Endometrial microvascular endothelial cells (primary cell): ENCODE measurements at regions not wholly inside any gene's neighbourhood (a gene's known extent, or its start where the extent isn't known, plus 50 kb on each side); places are given as distances from the start of the nearest gene placed in this dataset.
"Not testable (repeated sequence)": the region's sequence is repeated elsewhere in the genome, so short reads cannot be mapped to it uniquely, and the experiment has no call there.

Experiments
- in situ Hi-C: cut with HindIII; loops from 2 replicates; pipeline ENCODE4 v1.10.0; 2017; ENCODE audit warnings: low sequenced_read_pairs, low pct_unique_long_range_greater_than_20kb; ENCODE audit errors: inconsistent ontology term

DNA sequence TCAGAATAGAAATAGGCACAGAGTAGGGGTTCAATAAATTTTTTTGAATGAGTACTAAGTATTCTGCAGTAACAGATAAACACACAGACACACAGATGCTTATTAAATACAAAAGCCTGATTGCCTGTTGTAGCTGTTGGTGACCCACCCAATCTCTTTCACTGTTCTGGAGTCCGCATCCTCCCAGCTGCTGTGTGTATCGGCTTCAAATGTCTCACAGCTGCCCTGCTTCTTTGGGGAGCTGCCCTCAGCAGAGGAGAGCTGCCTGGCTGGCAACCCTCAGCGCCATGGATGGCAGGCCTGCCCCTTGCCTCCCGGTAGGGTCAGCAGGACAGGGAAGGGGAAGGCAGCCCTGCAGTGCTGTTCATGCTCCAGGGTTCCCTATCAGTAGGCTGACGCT is 50.5 kb upstream of the PRNP start:
- in situ Hi-C loops, result no loop called here

DNA sequence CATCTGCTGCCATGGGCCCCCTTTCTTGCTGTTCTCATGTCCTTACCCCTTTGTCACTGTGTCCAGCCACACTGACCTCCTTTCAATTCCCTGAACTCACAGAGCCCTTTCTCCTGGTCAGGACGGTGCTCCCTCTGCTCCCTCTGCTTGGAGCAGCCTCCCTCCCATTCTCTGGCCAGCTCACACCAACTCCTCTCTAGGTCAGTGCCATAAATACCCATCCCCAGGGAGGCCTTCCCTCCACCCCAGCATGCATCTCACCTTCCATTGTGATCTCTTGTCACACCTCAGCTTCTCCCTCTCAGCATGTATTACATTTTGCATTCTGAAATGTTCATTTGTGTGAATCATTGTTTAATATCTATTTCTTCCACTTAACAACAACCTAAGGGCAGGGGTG is 50.9 kb upstream of the PRNP start:
- in situ Hi-C loops, result no loop called here

DNA sequence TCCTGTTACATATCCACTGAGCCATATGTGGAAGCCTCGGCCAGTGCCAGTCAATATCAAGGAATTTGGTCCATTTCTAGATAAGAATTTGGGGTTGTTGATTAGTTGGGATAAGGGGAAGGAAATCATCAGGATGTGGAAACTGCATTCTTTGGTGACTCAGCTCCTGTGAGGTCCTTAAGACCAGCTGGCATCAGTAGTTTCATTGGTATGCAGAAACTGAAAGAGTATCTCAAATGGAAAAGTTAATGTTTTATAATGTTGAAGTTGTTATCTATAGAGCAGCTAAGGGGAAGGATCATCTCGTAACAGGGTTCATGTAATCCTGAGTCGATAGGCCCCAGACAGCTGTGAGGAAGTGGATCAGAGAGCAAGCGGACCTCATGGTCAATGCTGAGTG is 52.5 kb upstream of the PRNP start:
- in situ Hi-C loops, result no loop called here

DNA sequence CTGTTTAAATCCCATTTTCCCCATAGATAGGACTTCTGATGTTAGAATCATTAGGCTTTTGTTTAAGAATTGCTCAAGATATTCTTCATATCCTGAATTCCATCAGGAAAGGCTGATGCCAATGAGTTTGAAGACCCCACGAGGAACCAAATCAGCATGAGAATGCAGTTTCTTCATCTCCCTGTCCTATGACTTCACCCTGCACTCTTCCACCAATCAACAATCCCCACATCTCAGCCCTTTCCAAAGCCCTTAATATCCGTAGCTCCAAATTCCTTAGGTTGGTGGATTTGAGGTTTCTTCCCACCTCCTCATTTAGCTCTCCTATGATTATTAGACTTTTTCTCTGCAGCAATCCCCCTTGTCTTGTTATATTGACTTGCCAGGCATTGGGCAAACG is 52.9 kb upstream of the PRNP start:
- in situ Hi-C loops, result no loop called here

DNA sequence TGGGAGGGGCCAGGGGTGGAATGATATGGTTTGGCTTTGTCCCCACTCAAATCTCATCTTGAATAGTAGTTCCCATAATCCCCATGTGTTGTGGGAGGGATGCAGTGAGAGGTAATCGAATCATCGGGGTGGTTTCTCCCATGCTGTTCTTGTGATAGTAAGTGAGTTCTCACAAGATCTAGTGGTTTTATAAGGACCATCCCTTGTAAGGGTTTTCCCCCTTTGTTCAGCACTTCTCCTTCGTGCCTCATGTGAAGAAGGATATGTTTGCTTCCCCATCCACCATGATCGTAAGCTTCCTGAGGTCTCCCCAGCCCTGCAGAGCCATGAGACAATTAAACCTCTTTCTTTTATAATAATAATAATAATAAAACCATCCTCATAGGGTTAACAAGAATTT is 53.4 kb upstream of the PRNP start:
- in situ Hi-C loops, result no loop called here

DNA sequence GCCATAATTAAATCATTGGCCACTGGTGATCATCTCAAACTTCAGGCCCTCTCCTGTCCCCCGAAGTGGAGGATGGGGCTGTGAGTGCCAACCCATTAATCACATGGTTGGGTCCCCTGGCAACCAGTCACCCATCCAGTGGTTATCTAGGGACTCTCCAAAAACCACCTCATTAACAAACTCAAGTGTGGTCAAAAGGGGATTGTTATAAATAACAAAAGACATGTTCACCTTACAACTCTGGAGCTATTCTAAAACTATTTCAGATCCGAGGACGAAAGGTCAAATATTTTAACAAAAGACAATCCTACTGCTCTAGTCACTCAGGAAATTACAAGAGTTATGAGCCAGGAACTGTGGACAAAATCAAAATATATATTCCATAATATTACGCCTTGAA is 60.0 kb upstream of the PRNP start:
- in situ Hi-C loops, result no loop called here

DNA sequence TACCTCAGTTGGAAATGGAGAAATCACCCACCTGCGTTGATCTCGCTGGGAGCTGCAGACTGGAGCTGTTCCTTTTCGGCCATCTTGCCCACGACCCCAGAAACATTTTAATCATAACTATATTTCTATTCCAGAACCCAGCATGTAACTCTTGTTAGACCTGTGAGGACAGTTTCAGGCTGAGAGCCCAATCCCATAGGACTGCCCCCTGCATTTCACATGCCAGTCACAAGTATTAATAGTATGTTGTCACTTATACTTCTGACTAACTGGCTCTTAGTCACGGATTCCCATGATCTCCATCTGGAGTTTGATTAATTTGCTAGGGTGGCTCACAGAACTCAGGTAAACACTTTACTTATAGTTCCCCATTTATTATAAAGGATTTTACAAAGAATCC is 60.6 kb upstream of the PRNP start:
- in situ Hi-C loops, result no loop called here

DNA sequence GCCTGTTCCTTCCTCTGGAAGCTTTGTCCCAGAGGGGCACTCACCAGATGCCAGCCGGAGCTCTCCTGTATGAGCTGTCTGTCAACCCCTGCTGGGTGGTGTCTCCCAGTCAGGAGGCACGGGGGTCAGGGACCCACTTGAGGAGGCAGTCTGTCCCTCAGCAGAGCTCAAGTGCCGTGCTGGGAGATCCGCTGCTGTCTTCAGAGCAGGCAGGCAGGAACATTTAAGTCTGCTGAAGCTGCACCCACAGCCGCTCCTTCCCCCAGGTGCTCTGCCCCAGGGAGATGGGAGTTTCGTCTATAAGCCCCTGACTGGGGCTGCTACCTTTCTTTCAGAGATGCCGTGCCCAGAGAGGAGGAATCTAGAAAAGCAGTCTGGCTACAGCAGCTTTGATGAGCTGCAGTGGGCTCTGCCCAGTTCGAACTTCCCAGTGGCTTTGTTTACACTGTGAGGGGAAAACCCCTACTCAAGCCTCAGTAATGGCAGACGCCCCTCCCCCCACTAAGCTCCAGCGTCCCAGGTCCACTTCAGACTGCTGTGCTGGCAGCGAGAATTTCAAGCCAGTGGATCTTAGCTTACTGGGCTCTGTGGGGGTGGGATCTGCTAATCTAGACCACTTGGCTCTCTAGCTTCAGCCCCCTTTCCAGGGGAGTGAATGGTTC is 61.5 kb upstream of the PRNP start:
- in situ Hi-C loops, result not testable (repeated sequence)

DNA sequence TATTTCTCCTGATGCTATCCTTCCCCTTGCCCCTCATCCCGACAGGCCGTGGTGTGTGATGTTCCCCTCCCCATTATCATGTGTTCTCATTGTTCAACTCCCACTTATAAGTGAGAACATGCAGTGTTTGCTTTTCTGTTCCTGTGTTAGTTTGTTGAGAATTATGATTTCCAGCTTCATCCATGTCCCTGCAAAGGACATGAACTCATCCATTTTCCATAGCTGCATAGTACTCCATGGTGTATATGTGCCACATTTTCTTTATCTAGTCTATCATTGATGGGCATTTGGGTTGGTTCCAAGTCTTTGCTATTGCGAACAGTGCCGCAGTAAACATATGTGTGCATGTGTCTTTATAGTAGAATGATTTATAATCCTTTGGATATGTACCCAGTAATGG is 67.1 kb upstream of the PRNP start:
- in situ Hi-C loops, result not testable (repeated sequence)

DNA sequence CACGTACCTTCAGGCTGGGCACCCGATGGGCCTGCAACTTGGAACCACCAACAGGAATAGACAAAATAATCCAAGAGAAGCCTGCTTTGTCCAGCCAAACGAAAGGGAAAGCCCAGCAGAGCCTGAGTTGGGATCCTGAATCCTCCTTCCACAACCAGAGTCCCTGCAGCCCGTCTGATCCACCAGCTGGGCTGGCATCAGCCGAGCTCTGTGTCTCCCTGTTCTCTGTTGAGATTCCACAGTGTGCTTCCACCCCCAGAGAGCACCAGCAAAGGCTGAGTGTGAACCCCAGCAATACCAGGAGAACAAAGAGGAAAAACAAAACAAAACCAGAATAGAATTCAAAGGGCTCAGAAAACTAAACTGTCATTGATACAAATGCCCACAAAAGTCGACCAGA is 68.8 kb upstream of the PRNP start:
- in situ Hi-C loops, result no loop called here

DNA sequence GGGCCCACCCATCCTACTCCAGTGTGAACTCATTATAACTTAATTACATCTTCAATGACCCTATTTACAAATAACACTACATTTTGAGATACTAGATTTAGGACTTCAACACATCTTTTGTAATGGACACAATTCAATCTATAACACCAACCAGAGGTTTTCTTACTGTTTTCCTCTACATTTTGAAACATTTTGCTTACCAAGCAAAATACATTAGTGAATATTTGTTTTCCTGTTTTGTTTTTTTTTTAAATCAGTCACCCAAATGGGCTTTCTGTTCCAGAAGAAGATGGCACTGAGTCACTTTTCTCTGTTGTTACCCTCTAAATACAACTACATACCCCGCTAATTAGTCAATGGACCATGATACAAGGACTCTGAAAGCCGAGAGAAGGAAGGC is 69.2 kb upstream of the PRNP start:
- in situ Hi-C loops, result no loop called here

DNA sequence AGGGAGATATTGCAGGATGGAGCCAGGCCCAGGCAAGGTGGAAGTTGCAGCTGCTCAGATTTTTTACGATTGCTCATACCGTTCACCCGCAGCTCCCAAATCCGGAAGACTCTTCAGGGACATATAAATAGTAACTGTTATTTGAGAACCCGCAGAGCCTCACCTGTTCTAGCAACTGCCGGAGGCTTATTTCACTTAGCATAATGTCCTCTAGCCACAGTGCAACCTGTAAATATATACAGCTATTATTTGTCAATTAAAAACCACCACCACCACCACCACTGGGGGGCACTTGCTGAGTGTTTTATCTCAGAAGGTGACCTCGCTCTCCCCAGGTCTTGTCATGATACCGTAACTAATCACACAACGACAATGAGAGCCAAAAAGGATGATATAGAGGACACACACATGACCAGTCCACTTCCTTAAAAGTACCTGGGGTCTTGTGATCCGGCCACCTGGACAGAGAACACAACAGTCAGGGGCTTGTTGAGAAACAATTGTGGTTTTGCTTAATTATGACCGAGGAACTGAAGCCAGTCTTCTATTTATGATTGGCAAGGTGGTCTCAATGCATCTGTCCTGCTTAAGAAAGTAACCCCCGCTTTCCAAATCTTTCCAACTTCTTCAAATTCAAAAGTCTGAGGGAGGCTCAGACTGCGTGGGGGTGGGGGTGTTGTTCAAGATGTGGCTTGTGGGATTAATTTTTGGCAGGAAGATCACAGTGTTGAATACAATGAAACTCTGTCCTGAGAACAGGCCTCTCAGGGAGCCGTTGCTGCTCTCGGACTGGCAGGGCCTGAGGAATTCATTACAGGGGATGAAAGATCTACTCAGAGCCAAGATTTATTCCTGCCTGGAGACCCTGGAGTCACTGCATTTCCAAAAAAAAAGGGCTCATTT is 72.3 kb upstream of the PRNP start:
- in situ Hi-C loops, result no loop called here

DNA sequence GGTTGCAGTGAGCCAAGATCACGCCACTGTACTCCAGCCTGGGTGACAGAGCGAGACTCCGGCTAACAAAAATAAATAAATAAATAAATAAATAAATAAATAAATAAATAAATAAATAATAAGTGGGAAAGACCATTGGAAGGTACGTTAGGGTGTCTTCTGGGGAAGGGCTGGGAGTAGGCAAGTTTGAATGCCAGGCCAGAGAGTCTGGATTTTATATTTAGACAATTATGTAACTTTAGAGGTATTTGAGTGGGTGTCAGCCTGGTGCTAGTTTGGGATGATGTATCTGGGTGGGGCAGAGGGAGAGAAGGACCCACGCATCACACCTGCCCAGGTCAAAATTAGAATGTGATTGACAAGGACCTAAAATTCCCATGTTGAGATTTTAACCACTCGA is 73.1 kb upstream of the PRNP start:
- in situ Hi-C loops, result no loop called here

DNA sequence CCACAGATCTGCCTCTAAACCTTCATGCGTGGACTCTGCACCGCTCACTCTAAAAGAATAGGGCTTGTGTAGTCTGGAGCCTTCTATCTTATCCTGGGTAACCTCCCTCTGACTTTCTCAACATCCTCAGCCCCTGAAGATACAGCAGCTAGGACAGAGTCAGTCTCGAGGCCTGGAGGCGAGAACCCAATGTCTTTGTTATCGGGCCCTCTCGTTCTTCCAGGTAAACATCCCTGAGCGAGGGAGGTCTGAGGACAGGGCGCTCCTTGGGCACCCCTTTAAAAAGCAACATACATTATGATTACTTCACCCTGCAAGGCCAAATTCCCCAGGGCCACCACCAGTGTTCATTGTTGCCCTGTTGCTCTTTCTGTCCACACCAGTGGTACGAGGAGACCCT is 75.4 kb upstream of the PRNP start:
- in situ Hi-C loops, result no loop called here

DNA sequence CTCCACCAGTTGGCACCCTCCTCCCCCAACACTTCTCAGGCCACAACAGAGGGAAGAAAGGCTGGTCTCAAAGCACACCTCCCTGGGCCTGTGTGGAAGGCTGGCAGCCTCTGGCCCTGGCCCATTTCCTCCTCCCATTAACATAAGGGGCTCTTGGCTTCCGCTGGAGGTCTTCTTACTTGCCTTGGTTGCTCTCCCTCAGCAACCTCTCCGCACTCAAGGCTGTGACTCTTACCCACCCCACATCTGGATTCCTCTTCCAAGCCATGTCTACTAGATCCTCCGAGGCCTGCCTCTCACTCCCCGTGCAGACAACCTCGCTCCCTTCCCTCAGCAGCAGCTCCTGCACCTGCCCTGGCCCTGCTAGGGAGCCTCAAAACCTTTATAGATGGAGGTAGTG is 76.7 kb upstream of the PRNP start:
- in situ Hi-C loops, result no loop called here

DNA sequence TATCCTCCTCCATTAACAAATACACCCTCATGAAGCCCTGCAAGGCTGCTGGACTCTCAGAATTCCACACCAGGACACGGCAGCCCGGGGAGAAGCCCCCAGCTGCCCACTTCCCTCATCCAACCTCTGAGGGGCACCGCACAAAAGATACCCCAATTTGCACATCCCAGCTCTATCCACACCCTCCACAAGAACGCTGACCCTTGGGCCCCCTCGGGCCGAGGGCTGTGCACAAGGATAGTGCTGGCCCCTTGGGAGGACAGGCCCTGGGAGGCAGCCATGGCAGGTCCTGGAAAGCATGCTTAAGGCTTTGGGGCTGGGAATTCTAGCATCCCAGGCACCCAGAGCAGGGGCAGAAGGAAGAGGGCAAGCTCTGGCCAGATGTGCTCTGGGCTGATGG is 77.4 kb upstream of the PRNP start:
- in situ Hi-C loops, result no loop called here

DNA sequence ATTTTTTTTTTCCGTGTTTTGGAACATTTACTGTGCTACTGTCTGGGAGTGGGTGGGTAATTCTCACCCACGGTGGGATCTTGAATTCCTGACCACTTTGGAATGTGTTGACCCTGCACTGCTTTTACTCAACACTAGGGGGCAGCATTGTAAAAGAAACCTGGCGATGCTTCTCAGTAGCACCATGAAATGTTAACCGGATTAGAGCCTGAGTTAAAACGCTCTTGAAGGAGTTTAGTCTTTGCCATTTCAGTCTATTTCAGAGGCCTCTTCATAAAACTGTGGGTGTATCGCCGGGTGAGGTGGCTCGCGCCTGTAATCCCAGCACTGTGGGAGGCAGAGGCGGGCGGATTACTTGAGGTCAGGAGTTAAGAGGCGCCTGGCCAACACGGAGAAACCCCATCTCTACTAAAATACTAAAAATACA is 79.0 kb upstream of the PRNP start:
- in situ Hi-C loops, result no loop called here

DNA sequence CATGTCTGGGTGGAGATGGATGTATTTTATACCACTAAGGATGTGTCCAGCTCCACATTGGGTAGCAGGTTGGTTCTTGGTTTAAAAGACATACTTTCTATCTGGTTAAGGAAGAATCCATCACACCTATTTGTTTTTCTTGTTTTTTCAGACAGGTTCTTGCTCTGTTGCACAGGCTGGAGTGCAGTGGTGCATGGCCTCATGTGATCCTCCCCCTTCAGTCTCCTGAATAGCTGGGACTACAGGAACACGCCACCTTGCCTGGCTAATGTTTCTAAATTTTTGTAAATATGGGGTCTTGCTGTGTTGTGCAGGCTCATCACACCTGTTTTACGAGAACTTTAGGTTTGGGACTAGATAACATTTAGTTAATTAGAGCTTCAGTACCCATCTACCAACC is 80.2 kb upstream of the PRNP start:
- in situ Hi-C loops, result no loop called here

DNA sequence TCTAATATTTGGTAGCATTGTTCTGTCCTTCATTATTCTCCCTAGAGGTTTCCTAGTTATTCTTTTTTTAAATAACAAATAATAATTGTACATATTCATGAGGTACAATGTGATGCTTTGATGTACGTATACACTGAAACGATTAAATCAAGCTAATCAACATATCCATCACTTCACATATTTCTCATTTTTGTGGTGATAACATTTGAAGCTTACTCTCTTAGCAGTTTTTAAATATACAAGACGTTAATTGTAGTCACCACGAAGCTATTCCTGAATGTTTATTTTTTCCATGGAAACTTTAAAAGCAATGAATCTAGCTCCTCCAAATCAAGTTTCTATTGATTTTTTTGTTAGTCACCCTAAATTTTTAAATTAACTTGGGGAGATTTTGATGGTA is 81.1 kb upstream of the PRNP start:
- in situ Hi-C loops, result no loop called here

DNA sequence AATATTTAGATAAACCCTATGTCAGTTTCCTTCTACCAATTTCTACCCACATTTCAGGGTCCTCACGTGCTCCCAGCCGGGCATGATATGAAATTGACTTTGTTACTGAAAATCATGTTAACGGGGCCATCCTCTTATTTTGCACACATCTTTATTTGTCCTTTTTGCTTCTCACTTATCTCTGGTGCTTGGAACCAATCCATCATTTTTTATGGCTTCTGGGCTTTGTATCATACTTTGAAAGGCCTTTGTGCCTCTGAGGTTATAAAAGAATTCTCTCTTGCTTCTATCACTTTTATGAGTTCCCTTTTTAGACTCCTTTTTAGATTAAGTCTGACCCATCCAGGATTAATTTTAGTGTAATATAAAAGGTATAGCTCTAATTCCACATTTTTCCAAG is 81.7 kb upstream of the PRNP start:
- in situ Hi-C loops, result no loop called here

DNA sequence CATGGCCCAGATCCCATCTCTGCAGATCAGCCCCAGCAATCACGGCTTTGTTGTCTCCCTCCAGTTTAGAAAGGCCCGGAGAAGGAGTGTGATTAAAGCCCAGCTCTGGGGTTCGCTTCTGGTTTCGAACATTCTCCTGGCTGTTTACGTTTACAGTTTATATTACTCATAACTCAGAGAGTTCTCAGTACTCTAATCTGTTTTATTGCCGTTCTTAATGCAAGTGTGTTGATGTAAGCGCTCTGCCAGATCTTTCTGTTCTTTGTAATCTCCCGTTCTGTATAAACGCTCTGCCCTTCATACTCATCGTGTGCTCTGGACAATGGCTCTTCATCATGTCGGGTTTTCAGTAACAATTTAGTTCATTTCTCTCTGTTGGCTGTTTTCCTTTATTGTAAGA is 82.5 kb upstream of the PRNP start:
- in situ Hi-C loops, result no loop called here
